HG03442 (cell line): ENCODE measurements at regions not wholly inside any gene's neighbourhood (a gene's known extent, or its start where the extent isn't known, plus 50 kb on each side); places are given as distances from the start of the nearest gene placed in this dataset.

Experiments
- ATAC-seq: cut with Tn5 transposase; IDR thresholded peaks from one replicate; pipeline ENCODE4 v1.9.1; 2021; ENCODE audit warnings: mild to moderate bottlenecking, moderate library complexity; ENCODE audit not compliant: unreplicated experiment

DNA sequence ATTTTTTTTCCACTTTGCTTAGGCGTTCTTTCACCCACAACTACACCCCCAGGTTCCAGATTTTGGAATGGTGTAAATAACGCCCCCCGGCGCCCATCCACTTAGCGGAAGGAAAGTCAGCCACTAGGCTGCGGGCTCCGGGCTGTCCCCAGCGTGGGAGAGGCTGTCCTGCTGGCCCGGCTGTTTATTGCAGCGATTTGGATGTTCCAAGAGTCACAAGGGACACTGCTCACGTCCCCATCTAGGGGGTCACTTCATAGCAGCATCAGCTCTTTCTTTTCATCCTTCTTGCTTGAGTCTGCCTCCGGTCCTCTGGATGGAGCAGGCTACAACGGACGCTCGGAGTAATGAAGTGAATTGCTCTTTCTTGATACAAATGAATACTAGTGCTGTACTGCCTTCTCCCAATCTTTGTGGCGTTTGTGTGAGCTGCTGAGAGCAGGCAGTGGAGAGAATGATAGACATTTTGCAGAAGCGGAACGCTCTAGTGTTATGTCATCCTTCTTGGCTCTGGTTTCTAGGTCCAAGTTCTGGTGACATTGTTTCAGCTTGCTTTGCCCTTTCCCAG, 50.7 kb upstream of the PAIP2B start:
- ATAC-seq, result no peak

DNA sequence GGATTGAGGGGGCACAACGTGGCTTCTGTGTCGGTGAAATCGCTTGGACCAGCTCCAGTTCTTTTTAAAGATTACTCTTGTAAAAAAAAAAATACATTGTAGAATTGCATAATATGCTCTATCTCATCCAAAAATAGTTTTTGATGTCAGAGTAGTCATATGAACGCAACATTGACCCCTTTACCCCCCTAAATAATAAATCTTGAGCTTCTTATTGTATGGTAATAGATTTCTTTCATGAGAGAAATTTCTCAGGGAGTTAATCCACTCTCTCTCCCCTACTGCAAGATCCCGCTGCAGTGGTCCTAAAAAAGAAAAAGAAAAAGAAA, 50.2 kb upstream of the PAIP2B start:
- ATAC-seq, result no peak

DNA sequence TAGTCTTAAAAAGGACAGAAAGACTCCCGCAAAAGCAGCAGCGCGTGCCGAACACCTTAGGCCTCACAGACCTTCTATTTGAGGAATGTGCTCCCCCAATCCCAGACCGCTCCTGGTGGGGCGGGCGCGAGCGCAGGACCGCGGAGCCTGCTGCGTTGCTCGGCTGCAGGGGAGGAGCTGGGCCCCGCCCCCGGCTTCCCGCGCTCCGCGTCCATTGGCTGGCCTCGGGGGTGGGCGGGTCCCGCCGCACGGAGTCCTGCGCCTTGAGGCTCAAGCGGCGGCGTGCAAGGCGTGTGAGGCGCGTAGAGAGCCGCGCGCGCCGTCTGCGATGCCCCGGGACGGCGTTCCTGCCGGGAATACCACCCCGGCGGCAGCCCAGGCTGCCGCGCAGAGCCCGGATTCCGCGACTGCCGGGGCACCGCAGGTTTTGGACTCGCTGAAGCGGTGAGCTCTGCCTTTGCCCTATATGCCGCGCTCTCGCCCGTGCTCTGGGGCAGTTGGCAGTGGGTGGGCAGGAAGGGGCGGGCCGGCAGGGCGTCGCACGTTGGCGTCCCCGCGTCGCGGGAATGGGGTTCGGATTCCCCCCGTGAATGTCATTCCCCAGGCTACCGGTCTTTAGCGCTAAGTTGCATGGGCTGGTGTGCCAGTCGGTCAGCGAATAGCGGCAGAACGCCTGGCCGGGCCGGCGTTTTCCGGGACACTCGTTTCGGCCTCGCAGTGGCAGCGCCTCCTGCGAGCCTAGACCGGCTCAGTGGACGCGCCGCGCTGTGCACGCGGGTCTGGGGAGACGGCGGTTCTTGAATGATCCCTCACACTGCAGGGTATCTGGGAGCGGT, 49.6 kb upstream of the PAIP2B start:
- ATAC-seq, result peak; percentile 99
